HepG2 (cell line): ENCODE measurements at regions not wholly inside any gene's neighbourhood (a gene's known extent, or its start where the extent isn't known, plus 50 kb on each side); places are given as distances from the start of the nearest gene placed in this dataset.

Experiments used
- ATAC-seq: fragments of 200-7000 bp; cut with Tn5 transposase; 3 replicates; pipeline ENCODE4 v1.9.1; 2020; ENCODE audit warnings: mild to moderate bottlenecking, moderate library complexity
- BruUV-seq: library from RNA; stranded (reverse); fragments of 400-500 nt; replicated peaks from 2 replicates; lab custom pipeline; 2021; lab: Mats Ljungman, UMichigan
- CTCF ChIA-PET: fragments of 300-600 bp; formaldehyde crosslinking; extraction: SDS; loops from one replicate; lab custom pipeline; 2021; ENCODE audit warnings: low total read pairs, inconsistent platforms, low intra/inter-chr PET ratio; lab: Yijun Ruan, JAX
- POLR2A ChIA-PET: fragments of 350-600 bp; sonication (Branson Sonifier 250); formaldehyde crosslinking; loops from one replicate; lab custom pipeline; 2020; ENCODE audit warnings: antibody characterized with exemption, inconsistent platforms; lab: Yijun Ruan, JAX
- DNase-seq: peaks from one replicate; pipeline ENCODE4 v3.0.0-alpha.2; 2015; ENCODE audit warnings: low spot score
- FAIRE-seq: peaks from 3 replicates; lab custom pipeline; 2011; peaks lifted over from hg19 to GRCh38; lab: Jason Lieb, UNC
- H2AFZ ChIP-seq: one replicate; pipeline ENCODE4 v1.6.1; 2011; ENCODE audit warnings: low read length, inconsistent platforms
- H3K27ac ChIP-seq: fragments of 300-600 bp; 3 replicates; pipeline ENCODE4 v1.8.0; 2011; ENCODE audit warnings: mixed run types, mild to moderate bottlenecking, mixed read lengths, low read length, inconsistent platforms; ENCODE audit not compliant: insufficient read depth; ENCODE audit errors: extremely low read length
- H3K27me3 ChIP-seq, 2 experiments: fragments of 200-600 bp in 1 of 2; 2 replicates in 1 of 2; 3 replicates in 1 of 2; pipeline versions ENCODE4 v1.6.0 to v1.8.0; 2011; ENCODE audit warnings: low read length in 2 of 2, mild to moderate bottlenecking in 2 of 2, moderate library complexity in 2 of 2, inconsistent platforms in 1 of 2; ENCODE audit not compliant: insufficient read depth in 2 of 2, control insufficient read depth in 1 of 2
- H3K36me3 ChIP-seq, 2 experiments: fragments of 200-600 bp in 1 of 2; replicated peaks in 1 of 2; 2 replicates in 1 of 2; 3 replicates in 1 of 2; pipeline versions ENCODE4 v1.5.1 to v1.8.0; 2011; ENCODE audit warnings: low read length in 2 of 2, inconsistent platforms in 1 of 2; ENCODE audit not compliant: insufficient read depth in 2 of 2, control insufficient read depth in 1 of 2
- H3K4me1 ChIP-seq: 2 replicates; pipeline ENCODE4 v1.5.1; 2012; ENCODE audit warnings: low read length, inconsistent platforms; ENCODE audit not compliant: insufficient read depth
- H3K4me2 ChIP-seq: 2 replicates; pipeline ENCODE4 v1.6.0; 2011; ENCODE audit warnings: low read depth, low read length, inconsistent platforms
- H3K4me3 ChIP-seq, 3 experiments: fragments of 200-600 bp in 1 of 3; sonication (generic), shearing (Covaris generic) in 1 of 3; replicated peaks in 1 of 3; 2 replicates each; pipeline ENCODE4 v1.5.1; 2011 to 2016; ENCODE audit warnings: low read length in 3 of 3, inconsistent platforms in 2 of 3, low read depth in 2 of 3, mild to moderate bottlenecking in 2 of 3, control low read depth in 1 of 3, mixed read lengths in 1 of 3; ENCODE audit not compliant: insufficient read depth in 1 of 3
- H3K79me2 ChIP-seq: one replicate; pipeline ENCODE4 v1.6.1; 2011; ENCODE audit warnings: low read length, inconsistent platforms; ENCODE audit not compliant: insufficient read depth
- H3K9ac ChIP-seq: 2 replicates; pipeline ENCODE4 v1.6.0; 2011; ENCODE audit warnings: mild to moderate bottlenecking, low read depth, low read length, inconsistent platforms; ENCODE audit not compliant: insufficient read depth
- H3K9me3 ChIP-seq: 2 replicates; pipeline ENCODE4 v1.5.1; 2012; ENCODE audit warnings: mild to moderate bottlenecking, low read length
- H4K20me1 ChIP-seq: 2 replicates; pipeline ENCODE4 v1.6.0; 2011; ENCODE audit warnings: inconsistent platforms, mild to moderate bottlenecking, low read length, moderate library complexity; ENCODE audit not compliant: insufficient read depth
- BRCA1 ChIP-seq: sonication (generic); formaldehyde crosslinking; IDR thresholded peaks from 2 replicates; pipeline ENCODE4 v1.4.0; 2020; ENCODE audit warnings: missing genetic modification reagents
- CEBPB ChIP-seq: IDR thresholded peaks from 2 replicates; pipeline ENCODE4 v1.6.1; 2011; ENCODE audit warnings: low read depth, low read length, improper control_type of control experiment, borderline replicate concordance
- ETV5 ChIP-seq: IDR thresholded peaks from 2 replicates; pipeline ENCODE4 v1.6.1; 2018; ENCODE audit warnings: missing biosample characterization, missing genetic modification reagents, inconsistent platforms, borderline replicate concordance
- HMG20A ChIP-seq: IDR thresholded peaks from 2 replicates; pipeline ENCODE4 v1.6.1; 2016; ENCODE audit warnings: borderline replicate concordance
- NR2F1 ChIP-seq, 2 experiments: fragments of 450-650 bp in 1 of 2; formaldehyde crosslinking in 1 of 2; IDR thresholded peaks; 2 replicates each; pipeline versions ENCODE4 v1.5.0 to v1.6.1; 2016 to 2020; ENCODE audit warnings: mild to moderate bottlenecking in 1 of 2, missing compliant biosample characterization in 1 of 2, missing genetic modification reagents in 1 of 2, moderate library complexity in 1 of 2
- POGZ ChIP-seq: sonication (generic); formaldehyde crosslinking; IDR thresholded peaks from 2 replicates; pipeline ENCODE4 v1.4.0; 2020; ENCODE audit warnings: mild to moderate bottlenecking, missing genetic modification reagents
- POLR2A ChIP-seq, 2 experiments: IDR thresholded peaks; 2 replicates each; pipeline ENCODE4 v1.6.1; 2011; ENCODE audit warnings: low read depth in 2 of 2, low read length in 2 of 2, mild to moderate bottlenecking in 1 of 2, moderate library complexity in 1 of 2; ENCODE audit not compliant: insufficient read depth in 1 of 2
- SOX13 ChIP-seq, 3 experiments: fragments of 450-650 bp in 1 of 3; sonication (generic) in 1 of 3; formaldehyde crosslinking in 1 of 3; IDR thresholded peaks in 2 of 3; conservative IDR thresholded peaks in 1 of 3; 2 replicates each; pipeline versions ENCODE4 v1.5.0 to v1.6.1; 2016 to 2020; ENCODE audit warnings: antibody characterized with exemption in 1 of 3, mild to moderate bottlenecking in 1 of 3, missing compliant biosample characterization in 1 of 3, missing genetic modification reagents in 1 of 3, moderate library complexity in 1 of 3
- SOX5 ChIP-seq: IDR thresholded peaks from 2 replicates; pipeline ENCODE4 v1.6.1; 2016; ENCODE audit warnings: borderline replicate concordance
- SOX6 ChIP-seq, 2 experiments: fragments of 450-650 bp in 1 of 2; sonication (generic) in 1 of 2; formaldehyde crosslinking in 1 of 2; IDR thresholded peaks; 2 replicates each; pipeline versions ENCODE4 v1.4.0 to v1.6.1; 2017 to 2020; ENCODE audit warnings: antibody characterized with exemption in 1 of 2, mild to moderate bottlenecking in 1 of 2, missing genetic modification reagents in 1 of 2
- SRF ChIP-seq: IDR thresholded peaks from 2 replicates; pipeline ENCODE4 v1.6.1; 2011; ENCODE audit warnings: mild to moderate bottlenecking, low read depth, low read length, moderate library complexity
- SRSF9 ChIP-seq: fragments of 200-400 bp; formaldehyde crosslinking; IDR thresholded peaks from 2 replicates; pipeline ENCODE4 v1.6.1; 2018; ENCODE audit warnings: borderline replicate concordance, mild to moderate bottlenecking, low read depth, low read length; ENCODE audit not compliant: insufficient read depth, poor library complexity, severe bottlenecking
- TEAD3 ChIP-seq: optimal IDR thresholded peaks from 2 replicates; pipeline ENCODE3; 2016; ENCODE audit warnings: borderline replicate concordance
- ZBTB7B ChIP-seq: sonication (generic); formaldehyde crosslinking; IDR thresholded peaks from 2 replicates; pipeline ENCODE4 v1.4.0; 2020; ENCODE audit warnings: missing genetic modification reagents
- ZNF644 ChIP-seq: IDR thresholded peaks from 2 replicates; pipeline ENCODE4 v1.6.1; 2016; ENCODE audit warnings: low read depth
- ZSCAN22 ChIP-seq: sonication (generic); formaldehyde crosslinking; IDR thresholded peaks from 2 replicates; pipeline ENCODE4 v1.4.0; 2020; ENCODE audit warnings: mild to moderate bottlenecking, missing genetic modification reagents
- WGBS: methylation state at CpG from one replicate; pipeline ENCODE4 v1.1.6; 2017; ENCODE audit warnings: low lambda C conversion rate; 5-methylcytosine and 5-hydroxymethylcytosine counted together
- in situ Hi-C: cut with HindIII; loops from 2 replicates; pipeline ENCODE4 v1.10.0; 2017; ENCODE audit warnings: low pct_unique_long_range_greater_than_20kb; ENCODE audit not compliant: extremely low pct_ligation_motif_present
- intact Hi-C: fragments of 100-400 bp; cut with micrococcal nuclease; formaldehyde crosslinking; loops from one replicate; pipeline ENCODE4 v1.10.0; 2022; ENCODE audit not compliant: unreplicated experiment
- TF ChIP-seq, protein P1 (sequence below): IDR thresholded peaks from 2 replicates; pipeline ENCODE4 v1.4.0; 2020; ENCODE audit warnings: mild to moderate bottlenecking, missing genetic modification reagents
- TF ChIP-seq, protein P2 (sequence below): IDR thresholded peaks from 2 replicates; pipeline ENCODE4 v1.6.1; 2016; ENCODE audit warnings: low read depth

DNA sequence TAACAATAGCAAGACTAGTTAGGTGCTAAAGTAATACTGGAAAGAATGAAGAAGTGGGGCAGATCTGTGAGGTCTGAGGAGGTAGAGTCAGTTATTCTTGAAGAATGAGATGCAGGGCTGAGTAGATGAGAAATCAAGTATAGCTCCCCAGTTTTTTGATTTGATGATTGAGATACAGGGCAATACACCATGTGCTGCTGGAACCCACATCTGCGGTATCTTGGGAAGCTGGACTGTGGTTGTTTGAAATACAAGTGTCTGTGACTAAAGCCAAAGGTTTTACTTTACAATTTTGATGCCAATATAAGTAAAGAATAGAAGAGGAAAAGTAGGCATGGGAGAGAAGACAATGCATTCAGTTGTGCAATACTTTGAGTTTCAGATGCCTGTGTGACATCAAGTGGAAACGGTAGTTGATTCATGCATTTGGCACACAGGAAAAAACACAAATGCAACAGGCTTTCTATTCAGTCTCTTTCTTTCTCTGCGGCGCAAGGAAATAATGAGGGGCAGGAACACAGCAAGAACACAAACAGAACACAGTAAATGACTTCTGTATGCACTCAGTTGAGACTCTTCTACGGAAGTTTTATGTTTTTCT, 190.2 kb upstream of the SLC38A2 start:
- peaks cover 18% of the 10 kb centered on the region for H3K9me3 ChIP-seq
- H3K27ac ChIP-seq = no peak overlapping the region
- no peak overlapping the region for H3K4me2 ChIP-seq
- 67% methylated on average over 5 of the region's 5 CpGs for WGBS
- DNase-seq (peak; percentile 62), ATAC-seq (no peak), FAIRE-seq (peak; percentile 60)
- no peaks in the 10 kb centered on the region for H3K79me2 ChIP-seq
- peaks cover 32% of the 10 kb centered on the region for H3K4me1 ChIP-seq
- POLR2A ChIA-PET = no interaction called here
- no peaks in the 10 kb centered on the region for H3K36me3 ChIP-seq
- no peak overlapping the region for H2AFZ ChIP-seq
- in situ Hi-C loops (no loop called here), intact Hi-C loops (no loop called here)
- no peak overlapping the region for H3K4me3 ChIP-seq
- no peaks in the 10 kb centered on the region for H4K20me1 ChIP-seq
- no peak overlapping the region for H3K9ac ChIP-seq
- BruUV-seq = no TSS peak
- H3K27me3 ChIP-seq = no peaks in the 10 kb centered on the region
- CTCF ChIA-PET = no interaction called here
- peak; percentile 55; the same call in 1 of the 2 replicates for TF ChIP-seq ZNF644 (CRISPR knock-in tag)
- TF ChIP-seq, protein P1, sequence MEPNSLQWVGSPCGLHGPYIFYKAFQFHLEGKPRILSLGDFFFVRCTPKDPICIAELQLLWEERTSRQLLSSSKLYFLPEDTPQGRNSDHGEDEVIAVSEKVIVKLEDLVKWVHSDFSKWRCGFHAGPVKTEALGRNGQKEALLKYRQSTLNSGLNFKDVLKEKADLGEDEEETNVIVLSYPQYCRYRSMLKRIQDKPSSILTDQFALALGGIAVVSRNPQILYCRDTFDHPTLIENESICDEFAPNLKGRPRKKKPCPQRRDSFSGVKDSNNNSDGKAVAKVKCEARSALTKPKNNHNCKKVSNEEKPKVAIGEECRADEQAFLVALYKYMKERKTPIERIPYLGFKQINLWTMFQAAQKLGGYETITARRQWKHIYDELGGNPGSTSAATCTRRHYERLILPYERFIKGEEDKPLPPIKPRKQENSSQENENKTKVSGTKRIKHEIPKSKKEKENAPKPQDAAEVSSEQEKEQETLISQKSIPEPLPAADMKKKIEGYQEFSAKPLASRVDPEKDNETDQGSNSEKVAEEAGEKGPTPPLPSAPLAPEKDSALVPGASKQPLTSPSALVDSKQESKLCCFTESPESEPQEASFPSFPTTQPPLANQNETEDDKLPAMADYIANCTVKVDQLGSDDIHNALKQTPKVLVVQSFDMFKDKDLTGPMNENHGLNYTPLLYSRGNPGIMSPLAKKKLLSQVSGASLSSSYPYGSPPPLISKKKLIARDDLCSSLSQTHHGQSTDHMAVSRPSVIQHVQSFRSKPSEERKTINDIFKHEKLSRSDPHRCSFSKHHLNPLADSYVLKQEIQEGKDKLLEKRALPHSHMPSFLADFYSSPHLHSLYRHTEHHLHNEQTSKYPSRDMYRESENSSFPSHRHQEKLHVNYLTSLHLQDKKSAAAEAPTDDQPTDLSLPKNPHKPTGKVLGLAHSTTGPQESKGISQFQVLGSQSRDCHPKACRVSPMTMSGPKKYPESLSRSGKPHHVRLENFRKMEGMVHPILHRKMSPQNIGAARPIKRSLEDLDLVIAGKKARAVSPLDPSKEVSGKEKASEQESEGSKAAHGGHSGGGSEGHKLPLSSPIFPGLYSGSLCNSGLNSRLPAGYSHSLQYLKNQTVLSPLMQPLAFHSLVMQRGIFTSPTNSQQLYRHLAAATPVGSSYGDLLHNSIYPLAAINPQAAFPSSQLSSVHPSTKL (CRISPR knock-in tag) = peak; percentile 52; the same call in 1 of the 2 replicates
- peak; percentile 18 for TF ChIP-seq TEAD3
- TF ChIP-seq NR2F1 (CRISPR knock-in tag; IDR thresholded peaks at IDR 0.05) = no peak
- TF ChIP-seq HMG20A (CRISPR knock-in tag) = peak; percentile 52; the same call in 1 of the 2 replicates
- TF ChIP-seq BRCA1 (CRISPR knock-in tag) = no peak
- no peak for TF ChIP-seq ZSCAN22
- peak; percentile 78; the same call in 1 of the 2 replicates for TF ChIP-seq SOX5 (CRISPR knock-in tag)
- TF ChIP-seq SOX13 (IDR thresholded peaks at IDR 0.05) = no peak
- TF ChIP-seq SOX13 (CRISPR knock-in tag; conservative IDR thresholded peaks at IDR 0.05 in 1 of 2, IDR thresholded peaks at IDR 0.05 in 1 of 2) = peak in 1 of 2 experiments; percentile 92; a peak in 2 of 4 replicates
- peak; percentile 30; the same call in 1 of the 2 replicates for TF ChIP-seq ETV5
- no peak for TF ChIP-seq SRSF9
- TF ChIP-seq ZBTB7B (CRISPR knock-in tag) = no peak
- no peak for TF ChIP-seq SOX6 (IDR thresholded peaks at IDR 0.05)
- peak; percentile 59; the same call in 1 of the 2 replicates for TF ChIP-seq SOX6 (CRISPR knock-in tag; IDR thresholded peaks at IDR 0.05)
- TF ChIP-seq, protein P2, sequence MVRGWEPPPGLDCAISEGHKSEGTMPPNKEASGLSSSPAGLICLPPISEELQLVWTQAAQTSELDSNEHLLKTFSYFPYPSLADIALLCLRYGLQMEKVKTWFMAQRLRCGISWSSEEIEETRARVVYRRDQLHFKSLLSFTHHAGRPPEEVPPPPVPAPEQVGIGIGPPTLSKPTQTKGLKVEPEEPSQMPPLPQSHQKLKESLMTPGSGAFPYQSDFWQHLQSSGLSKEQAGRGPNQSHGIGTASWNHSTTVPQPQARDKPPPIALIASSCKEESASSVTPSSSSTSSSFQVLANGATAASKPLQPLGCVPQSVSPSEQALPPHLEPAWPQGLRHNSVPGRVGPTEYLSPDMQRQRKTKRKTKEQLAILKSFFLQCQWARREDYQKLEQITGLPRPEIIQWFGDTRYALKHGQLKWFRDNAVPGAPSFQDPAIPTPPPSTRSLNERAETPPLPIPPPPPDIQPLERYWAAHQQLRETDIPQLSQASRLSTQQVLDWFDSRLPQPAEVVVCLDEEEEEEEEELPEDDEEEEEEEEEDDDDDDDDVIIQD (CRISPR knock-in tag) = peak; percentile 67; the same call in 1 of the 2 replicates
- TF ChIP-seq SRF = no peak
- peak; percentile 90 for TF ChIP-seq CEBPB
- no peak for TF ChIP-seq POLR2A (IDR thresholded peaks at IDR 0.05; ENCODE audit: insufficient read depth in 1 of 2, low read depth in 2 of 2, low read length in 2 of 2)
- TF ChIP-seq POGZ = peak; percentile 41; the same call in 1 of the 2 replicates
